ENCODE measurements at regions not wholly inside any gene's neighbourhood (a gene's known extent, or its start where the extent isn't known, plus 50 kb on each side); places are given as distances from the start of the nearest gene placed in this dataset.

GRCh38 chr10:6336016-6336415, 133.3 kb downstream of the PFKFB3 start:
- TF ChIP-seq CTCF (IDR thresholded peaks at IDR 0.05), result no peak
- peaks cover 8 to 18% of the 10 kb centered on the region in 2 donors for H3K9me3 ChIP-seq (replicated peaks in 1 of 2; ENCODE audit: control insufficient read depth in 1 of 2, insufficient read depth in 1 of 2, low read length in 2 of 2)
- no peaks in the 10 kb centered on the region for H4K20me1 ChIP-seq (ENCODE audit: insufficient read depth, low read length)
- H3K27ac ChIP-seq (ENCODE audit: low read depth in 1 of 2, low read length in 2 of 2), result no peak overlapping the region
- Mint-ChIP-seq H3K4me3 (no peak overlapping the region), H3K27ac (no peak overlapping the region), H3K9me3 (peaks cover 12 to 18% (median 15%) of the 10 kb centered on the region in 7 donors), H3K36me3 (peaks cover 4 to 12% of the 10 kb centered on the region in 2 donors), H3K4me1 (peaks cover 2% of the 10 kb centered on the region), H3K27me3 (ENCODE audit: low read depth in 3 of 3) (peaks cover 0 to 7% (median 5%) of the 10 kb centered on the region in 3 donors)
- no peak overlapping the region for H3K9ac ChIP-seq (ENCODE audit: insufficient read depth, low read length, poor library complexity, severe bottlenecking)
- no peaks in the 10 kb centered on the region for H3K79me2 ChIP-seq (ENCODE audit: insufficient read depth, low read length)
- H3K4me1 ChIP-seq (ENCODE audit: control insufficient read depth in 1 of 2, insufficient read depth in 2 of 2, low read length in 2 of 2), result no peaks in the 10 kb centered on the region
- no peak overlapping the region for H3K4me3 ChIP-seq (replicated peaks in 1 of 3; ENCODE audit: low read depth in 2 of 3, low read length in 3 of 3)
- no peak overlapping the region for H2AFZ ChIP-seq (ENCODE audit: insufficient read depth, low read depth, low read length, poor library complexity, severe bottlenecking)
- WGBS (ENCODE audit: insufficient coverage), result 100% methylated on average over 2 of the region's 3 CpGs
- H3K27me3 ChIP-seq (ENCODE audit: control insufficient read depth in 2 of 2, insufficient read depth in 2 of 2, low read length in 2 of 2), result no peaks in the 10 kb centered on the region
- intact Hi-C loops (cut with micrococcal nuclease), result no loop called here
- H3K4me2 ChIP-seq (replicated peaks; ENCODE audit: extremely low read depth, low read length, poor library complexity, severe bottlenecking), result no peak overlapping the region
- DNase-seq, result no peak
- H3K36me3 ChIP-seq (replicated peaks in 1 of 2; ENCODE audit: control insufficient read depth in 1 of 2, insufficient read depth in 2 of 2, low read length in 2 of 2), result no peaks in the 10 kb centered on the region

- H3K4me1 Mint-ChIP-seq, result peaks cover 2% of the 10 kb centered on the region
- 100% methylated on average over 1 of the region's 6 CpGs for WGBS (ENCODE audit: insufficient coverage)
Observed at GRCh38 chr10:6337382-6337781, 134.7 kb downstream of the PFKFB3 start.

More at GRCh38 chr10:6337382-6337781, 134.7 kb downstream of the PFKFB3 start:
- H3K27me3 Mint-ChIP-seq (ENCODE audit: low read depth in 3 of 3), result peaks cover 0 to 9% (median 5%) of the 10 kb centered on the region in 3 donors
- Histone ChIP-seq H3K27me3 (ENCODE audit: control insufficient read depth in 2 of 2, insufficient read depth in 2 of 2, low read length in 2 of 2) (no peaks in the 10 kb centered on the region), H4K20me1 (ENCODE audit: insufficient read depth, low read length) (no peaks in the 10 kb centered on the region), H3K9me3 (replicated peaks in 1 of 2; ENCODE audit: control insufficient read depth in 1 of 2, insufficient read depth in 1 of 2, low read length in 2 of 2) (peaks cover 8 to 18% of the 10 kb centered on the region in 2 donors), H3K9ac (ENCODE audit: insufficient read depth, low read length, poor library complexity, severe bottlenecking) (no peak overlapping the region), H3K27ac (ENCODE audit: low read depth in 1 of 2, low read length in 2 of 2) (no peak overlapping the region), H2AFZ (ENCODE audit: insufficient read depth, low read depth, low read length, poor library complexity, severe bottlenecking) (no peak overlapping the region), H3K36me3 (replicated peaks in 1 of 2; ENCODE audit: control insufficient read depth in 1 of 2, insufficient read depth in 2 of 2, low read length in 2 of 2) (no peaks in the 10 kb centered on the region), H3K79me2 (ENCODE audit: insufficient read depth, low read length) (no peaks in the 10 kb centered on the region), H3K4me1 (ENCODE audit: control insufficient read depth in 1 of 2, insufficient read depth in 2 of 2, low read length in 2 of 2) (no peaks in the 10 kb centered on the region), H3K4me2 (replicated peaks; ENCODE audit: extremely low read depth, low read length, poor library complexity, severe bottlenecking) (no peak overlapping the region), H3K4me3 (replicated peaks in 1 of 3; ENCODE audit: low read depth in 2 of 3, low read length in 3 of 3) (no peak overlapping the region)
- H3K27ac Mint-ChIP-seq, result no peak overlapping the region
- intact Hi-C loops (cut with micrococcal nuclease), result no loop called here
- DNase-seq, result no peak
- no peak overlapping the region for H3K4me3 Mint-ChIP-seq
- TF ChIP-seq CTCF (IDR thresholded peaks at IDR 0.05), result no peak
- H3K36me3 Mint-ChIP-seq, result peaks cover 1 to 12% of the 10 kb centered on the region in 2 donors
- peaks cover 9 to 18% (median 15%) of the 10 kb centered on the region in 7 donors for H3K9me3 Mint-ChIP-seq
